Thyroid gland (tissue), 4 donors: ENCODE measurements at regions not wholly inside any gene's neighbourhood (a gene's known extent, or its start where the extent isn't known, plus 50 kb on each side); places are given as distances from the start of the nearest gene placed in this dataset.

ENCODE experiments used
- POLR2A ChIP-seq, 2 donors: fragments of 450-650 bp; IDR thresholded peaks; one replicate each; pipeline ENCODE4 v1.6.1; 2017; ENCODE audit warnings: antibody characterized with exemption in 2 of 2, mild to moderate bottlenecking in 2 of 2, moderate library complexity in 1 of 2
- TF ChIP-seq, protein P1 (sequence below), 6 experiments: fragments of 200-600 bp in 3 of 6; fragments of 450-650 bp in 3 of 6; sonication (generic) in 3 of 6; IDR thresholded peaks; one replicate each; pipeline ENCODE4 v1.5.1; 2016 to 2019; ENCODE audit warnings: antibody characterized with exemption in 6 of 6, mild to moderate bottlenecking in 2 of 6, inconsistent platforms in 1 of 6, moderate library complexity in 1 of 6

DNA sequence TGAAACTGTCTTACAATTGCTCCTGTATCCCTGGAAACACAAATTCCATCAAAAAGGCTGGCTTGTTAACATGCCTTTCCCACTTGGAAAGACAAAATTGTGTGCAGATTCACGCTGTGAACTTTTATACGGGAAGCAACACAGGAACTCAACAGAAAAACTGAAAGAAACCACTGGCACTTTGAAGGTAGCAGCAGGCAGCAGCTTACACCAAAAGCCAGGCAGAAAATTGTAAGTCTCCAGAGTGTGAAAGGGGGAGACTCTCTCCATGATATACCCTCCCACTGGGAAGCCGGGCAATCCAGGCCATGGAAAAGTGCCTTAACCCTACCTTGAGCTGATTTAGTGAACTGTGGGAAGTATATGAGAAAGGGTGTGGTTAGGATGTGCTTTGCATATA is 943.7 kb downstream of the CDH18 start:
- TF ChIP-seq, protein P1, sequence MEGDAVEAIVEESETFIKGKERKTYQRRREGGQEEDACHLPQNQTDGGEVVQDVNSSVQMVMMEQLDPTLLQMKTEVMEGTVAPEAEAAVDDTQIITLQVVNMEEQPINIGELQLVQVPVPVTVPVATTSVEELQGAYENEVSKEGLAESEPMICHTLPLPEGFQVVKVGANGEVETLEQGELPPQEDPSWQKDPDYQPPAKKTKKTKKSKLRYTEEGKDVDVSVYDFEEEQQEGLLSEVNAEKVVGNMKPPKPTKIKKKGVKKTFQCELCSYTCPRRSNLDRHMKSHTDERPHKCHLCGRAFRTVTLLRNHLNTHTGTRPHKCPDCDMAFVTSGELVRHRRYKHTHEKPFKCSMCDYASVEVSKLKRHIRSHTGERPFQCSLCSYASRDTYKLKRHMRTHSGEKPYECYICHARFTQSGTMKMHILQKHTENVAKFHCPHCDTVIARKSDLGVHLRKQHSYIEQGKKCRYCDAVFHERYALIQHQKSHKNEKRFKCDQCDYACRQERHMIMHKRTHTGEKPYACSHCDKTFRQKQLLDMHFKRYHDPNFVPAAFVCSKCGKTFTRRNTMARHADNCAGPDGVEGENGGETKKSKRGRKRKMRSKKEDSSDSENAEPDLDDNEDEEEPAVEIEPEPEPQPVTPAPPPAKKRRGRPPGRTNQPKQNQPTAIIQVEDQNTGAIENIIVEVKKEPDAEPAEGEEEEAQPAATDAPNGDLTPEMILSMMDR (IDR thresholded peaks at IDR 0.05): no peak
- no peak for TF ChIP-seq POLR2A (IDR thresholded peaks at IDR 0.05)
